M059J (cell line): ENCODE measurements at regions not wholly inside any gene's neighbourhood (a gene's known extent, or its start where the extent isn't known, plus 50 kb on each side); places are given as distances from the start of the nearest gene placed in this dataset.

Source experiments
- DNase-seq: peaks from one replicate; pipeline ENCODE4 v3.0.0-alpha.2; 2012; ENCODE audit warnings: low read depth

GRCh38 chrX:155694649-155695048 lies 81.9 kb upstream of the TMLHE start:
- no peak for DNase-seq

GRCh38 chrX:155682834-155683233 lies 70.1 kb upstream of the TMLHE start:
- no peak for DNase-seq

DNA sequence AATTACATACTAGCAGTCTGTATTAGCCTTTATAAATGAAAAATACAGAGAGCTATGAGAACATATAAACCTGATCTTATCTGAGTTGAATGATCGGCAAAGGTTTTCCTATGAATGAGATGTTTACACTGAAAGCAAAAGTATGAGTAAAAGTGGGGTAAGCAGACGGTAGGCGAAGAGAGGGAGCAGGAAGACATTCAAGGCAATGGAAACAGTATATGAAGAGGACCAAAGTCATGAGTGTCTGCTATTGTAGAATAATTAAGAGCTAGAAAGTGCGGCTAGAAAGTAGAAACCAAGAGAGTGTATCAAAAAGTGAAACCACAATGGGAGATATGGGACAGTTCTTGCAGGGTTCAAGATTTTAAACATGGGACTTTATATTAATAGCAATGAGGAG lies 67.0 kb upstream of the TMLHE start:
- DNase-seq: no peak

DNA sequence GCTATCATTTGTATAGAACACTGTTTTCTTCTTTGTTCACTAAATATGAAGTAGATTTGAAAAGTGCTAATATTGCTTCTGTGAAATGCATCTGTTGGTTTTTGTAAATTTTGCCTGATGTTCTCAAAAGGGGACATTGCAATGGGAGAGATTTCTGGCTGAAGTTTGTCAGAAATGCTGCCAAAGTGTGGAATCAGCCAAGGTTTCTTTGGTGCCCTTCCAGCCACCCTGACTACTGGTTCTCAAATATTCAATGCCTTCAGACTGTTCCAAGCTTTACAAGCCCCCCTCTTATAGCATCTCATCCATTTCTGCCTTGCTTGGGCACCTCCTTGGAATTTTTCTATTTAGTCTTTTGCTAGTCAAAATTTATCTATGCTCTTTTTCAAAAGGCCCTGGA lies 60.6 kb upstream of the TMLHE start:
- DNase-seq: no peak

DNA sequence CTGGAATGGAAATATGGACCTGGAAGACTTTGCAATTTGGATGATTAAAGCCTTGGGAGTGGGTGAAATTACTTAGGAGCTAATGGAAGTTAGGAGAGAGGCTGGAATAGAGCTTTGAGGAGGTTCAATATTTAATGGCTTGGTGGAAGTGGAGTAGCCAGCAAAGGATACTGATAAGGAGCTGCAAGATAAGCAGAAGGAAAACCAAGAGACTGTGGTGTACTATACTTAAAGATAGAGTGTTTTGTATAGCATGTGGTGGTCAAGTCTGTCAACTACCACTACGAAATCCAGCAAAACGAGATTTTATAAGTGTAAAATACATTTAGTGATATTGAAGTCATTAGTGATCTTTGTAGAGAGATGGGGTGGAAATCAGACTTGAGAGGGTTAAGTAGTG lies 54.0 kb upstream of the TMLHE start:
- no peak for DNase-seq
